Esophagus muscularis mucosa (tissue), 4 donors: ENCODE measurements at regions not wholly inside any gene's neighbourhood (a gene's known extent, or its start where the extent isn't known, plus 50 kb on each side); places are given as distances from the start of the nearest gene placed in this dataset.

Source experiments
- EP300 ChIP-seq: sonication (generic); formaldehyde crosslinking; IDR thresholded peaks from one replicate; pipeline ENCODE4 v1.6.1; 2017; ENCODE audit warnings: antibody characterized with exemption
- POLR2A ChIP-seq: fragments of 450-650 bp; IDR thresholded peaks from one replicate; pipeline ENCODE4 v1.6.1; 2017; ENCODE audit warnings: antibody characterized with exemption, moderate library complexity, mild to moderate bottlenecking, low read depth
- POLR2AphosphoS5 ChIP-seq, 2 donors: sonication (generic); formaldehyde crosslinking; IDR thresholded peaks; one replicate each; pipeline ENCODE4 v1.6.1; 2017; ENCODE audit warnings: antibody characterized with exemption in 2 of 2
- TF ChIP-seq, protein P1 (sequence below), 3 experiments: fragments of 200-600 bp in 2 of 3; fragments of 450-650 bp in 1 of 3; sonication (generic) in 2 of 3; IDR thresholded peaks; one replicate each; pipeline ENCODE4 v1.5.1; 2017 to 2019; ENCODE audit warnings: antibody characterized with exemption in 3 of 3, mild to moderate bottlenecking in 2 of 3, moderate library complexity in 1 of 3

DNA sequence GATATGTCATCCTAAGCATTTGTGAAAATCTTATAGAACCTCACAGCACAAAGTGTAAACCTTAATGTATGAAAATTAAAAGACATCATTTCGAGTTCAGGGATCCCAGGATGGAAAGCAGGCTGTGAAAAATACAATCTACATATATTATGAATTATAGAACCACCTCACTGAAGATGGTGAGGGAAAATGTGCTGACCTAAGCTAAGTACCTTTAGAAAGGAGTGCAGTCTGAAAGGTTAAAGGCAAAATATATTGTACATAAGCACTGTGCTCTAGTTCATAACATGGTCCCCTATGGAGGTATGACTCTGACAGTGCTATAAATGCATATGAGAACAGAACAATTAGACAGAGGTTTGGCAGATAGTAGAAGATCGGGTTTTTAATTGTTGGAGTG lies 368.6 kb downstream of the TMA16 start:
- TF ChIP-seq, protein P1, sequence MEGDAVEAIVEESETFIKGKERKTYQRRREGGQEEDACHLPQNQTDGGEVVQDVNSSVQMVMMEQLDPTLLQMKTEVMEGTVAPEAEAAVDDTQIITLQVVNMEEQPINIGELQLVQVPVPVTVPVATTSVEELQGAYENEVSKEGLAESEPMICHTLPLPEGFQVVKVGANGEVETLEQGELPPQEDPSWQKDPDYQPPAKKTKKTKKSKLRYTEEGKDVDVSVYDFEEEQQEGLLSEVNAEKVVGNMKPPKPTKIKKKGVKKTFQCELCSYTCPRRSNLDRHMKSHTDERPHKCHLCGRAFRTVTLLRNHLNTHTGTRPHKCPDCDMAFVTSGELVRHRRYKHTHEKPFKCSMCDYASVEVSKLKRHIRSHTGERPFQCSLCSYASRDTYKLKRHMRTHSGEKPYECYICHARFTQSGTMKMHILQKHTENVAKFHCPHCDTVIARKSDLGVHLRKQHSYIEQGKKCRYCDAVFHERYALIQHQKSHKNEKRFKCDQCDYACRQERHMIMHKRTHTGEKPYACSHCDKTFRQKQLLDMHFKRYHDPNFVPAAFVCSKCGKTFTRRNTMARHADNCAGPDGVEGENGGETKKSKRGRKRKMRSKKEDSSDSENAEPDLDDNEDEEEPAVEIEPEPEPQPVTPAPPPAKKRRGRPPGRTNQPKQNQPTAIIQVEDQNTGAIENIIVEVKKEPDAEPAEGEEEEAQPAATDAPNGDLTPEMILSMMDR (IDR thresholded peaks at IDR 0.05), result no peak
- TF ChIP-seq POLR2AphosphoS5 (IDR thresholded peaks at IDR 0.05), result no peak
- no peak for TF ChIP-seq POLR2A
- no peak for TF ChIP-seq EP300
